ENCODE measurements at regions not wholly inside any gene's neighbourhood (a gene's known extent, or its start where the extent isn't known, plus 50 kb on each side); places are given as distances from the start of the nearest gene placed in this dataset.

- Mint-ChIP-seq H3K4me1 (0 out of 2 replicates have a peak, but pooled peaks cover 3% of the 10 kb centered on the region), H3K9me3 (no peaks in the 10 kb centered on the region), H3K36me3 (no peaks in the 10 kb centered on the region), H3K27ac (no peak overlapping the region), H3K4me3 (no peak overlapping the region), H3K27me3 (ENCODE audit: low read depth) (no peaks in the 10 kb centered on the region)
- ATAC-seq = no peak
- DNase-seq (ENCODE audit: low spot score) = no peak
- no peak for TF ChIP-seq ZNF512 (CRISPR knock-in tag; IDR thresholded peaks at IDR 0.05; ENCODE audit: borderline replicate concordance)
- TF ChIP-seq AR (CRISPR knock-in tag; IDR thresholded peaks at IDR 0.05) = no peak
- TF ChIP-seq ZNF121 (CRISPR knock-in tag; IDR thresholded peaks at IDR 0.05) = no peak
- TF ChIP-seq ZNF219 (CRISPR knock-in tag; IDR thresholded peaks at IDR 0.05; ENCODE audit: borderline replicate concordance) = no peak
- TF ChIP-seq JAZF1 (CRISPR knock-in tag; IDR thresholded peaks at IDR 0.05) = no peak
- no peak for TF ChIP-seq FOXP4 (CRISPR knock-in tag; IDR thresholded peaks at IDR 0.05)
- no peak for TF ChIP-seq HMGXB4 (CRISPR knock-in tag; IDR thresholded peaks at IDR 0.05)
- TF ChIP-seq ZNF423 (CRISPR knock-in tag; IDR thresholded peaks at IDR 0.05) = no peak
- TF ChIP-seq IRF2 (CRISPR knock-in tag; IDR thresholded peaks at IDR 0.05; ENCODE audit: borderline replicate concordance, low read depth) = no peak
- no peak for TF ChIP-seq ZNF138 (CRISPR knock-in tag; conservative IDR thresholded peaks at IDR 0.05)
- TF ChIP-seq ZBTB43 (CRISPR knock-in tag; IDR thresholded peaks at IDR 0.05) = no peak
- TF ChIP-seq ATF1 (CRISPR knock-in tag; IDR thresholded peaks at IDR 0.05) = no peak
- no peak for TF ChIP-seq PRRX2 (CRISPR knock-in tag; IDR thresholded peaks at IDR 0.05)
- TF ChIP-seq ZMAT4 (CRISPR knock-in tag; IDR thresholded peaks at IDR 0.05) = no peak
- no peak for TF ChIP-seq CBFB (CRISPR knock-in tag; IDR thresholded peaks at IDR 0.05; ENCODE audit: low read depth)
- no peak for TF ChIP-seq TP53 (CRISPR knock-in tag; IDR thresholded peaks at IDR 0.05)
- CTCF ChIA-PET = no interaction called here
- POLR2A ChIA-PET = no interaction called here
Measured at GRCh38 chr3:161989012-161989411, 492.4 kb downstream of the OTOL1 start.

- POLR2A ChIA-PET = no interaction called here
- no peak for DNase-seq (ENCODE audit: low spot score)
- ATAC-seq = no peak
- H3K36me3 Mint-ChIP-seq = no peaks in the 10 kb centered on the region
- no peak overlapping the region for H3K27ac Mint-ChIP-seq
- no peaks in the 10 kb centered on the region for H3K27me3 Mint-ChIP-seq (ENCODE audit: low read depth)
- CTCF ChIA-PET = no interaction called here
- 0 out of 2 replicates have a peak, but pooled peaks cover 3% of the 10 kb centered on the region for H3K4me1 Mint-ChIP-seq
- H3K9me3 Mint-ChIP-seq = no peaks in the 10 kb centered on the region
- H3K4me3 Mint-ChIP-seq = no peak overlapping the region
- no peak for TF ChIP-seq NR2C2 (CRISPR knock-in tag; IDR thresholded peaks at IDR 0.05)
- no peak for TF ChIP-seq TP53 (CRISPR knock-in tag; IDR thresholded peaks at IDR 0.05)
- TF ChIP-seq ZNF512 (CRISPR knock-in tag; IDR thresholded peaks at IDR 0.05; ENCODE audit: borderline replicate concordance) = no peak
- no peak for TF ChIP-seq TEAD1 (CRISPR knock-in tag; IDR thresholded peaks at IDR 0.05)
- no peak for TF ChIP-seq ATF3 (CRISPR knock-in tag; conservative IDR thresholded peaks at IDR 0.05)
- no peak for TF ChIP-seq ZNF423 (CRISPR knock-in tag; IDR thresholded peaks at IDR 0.05)
Measured at GRCh38 chr3:161990036-161990435, 493.4 kb downstream of the OTOL1 start.

Data from WTC11 (cell line).